Stimulated activated CD4-positive, alpha-beta T cell treated with anti-CD3 and anti-CD28 coated beads, Interleukin-1b, Interleukin-23, amount 100 ng/mL, for 4 hours (primary cell): ENCODE measurements at regions not wholly inside any gene's neighbourhood (a gene's known extent, or its start where the extent isn't known, plus 50 kb on each side); places are given as distances from the start of the nearest gene placed in this dataset.

Experiments
- DNase-seq, 2 donors: peaks; one replicate each; pipeline ENCODE4 v3.0.0-alpha.2; 2020; ENCODE audit warnings: low read depth in 2 of 2

- DNase-seq = no peak
Observed at GRCh38 chr2:173819852-173820251, 145.3 kb downstream of the SP3 start.

- no peak for DNase-seq
Observed at GRCh38 chr2:173821451-173821850, 143.7 kb downstream of the SP3 start.

- DNase-seq = no peak
Observed at GRCh38 chr2:173822889-173823542, 142.2 kb downstream of the SP3 start.

GRCh38 chr2:173823543-173823939 is 141.6 kb downstream of the SP3 start:
- DNase-seq = no peak

- DNase-seq = no peak
Observed at GRCh38 chr2:173828189-173829142, 136.7 kb downstream of the SP3 start.

- no peak for DNase-seq
Observed at GRCh38 chr2:173829727-173830126, 135.4 kb downstream of the SP3 start.

GRCh38 chr2:173830170-173830569 is 135.0 kb downstream of the SP3 start:
- no peak for DNase-seq

GRCh38 chr2:173831312-173832229 is 133.6 kb downstream of the SP3 start:
- no peak for DNase-seq

GRCh38 chr2:173834141-173834540 is 131.0 kb downstream of the SP3 start:
- DNase-seq = no peak

- DNase-seq = no peak
Observed at GRCh38 chr2:173835726-173836125, 129.4 kb downstream of the SP3 start.

GRCh38 chr2:173841110-173841509 is 124.1 kb downstream of the SP3 start:
- DNase-seq = no peak

GRCh38 chr2:173843526-173843925 is 121.6 kb downstream of the SP3 start:
- no peak for DNase-seq

- no peak for DNase-seq
Observed at GRCh38 chr2:173851141-173851641, 114.0 kb downstream of the SP3 start.

- no peak for DNase-seq
Observed at GRCh38 chr2:173854141-173854540, 111.0 kb downstream of the SP3 start.

- no peak for DNase-seq
Observed at GRCh38 chr2:173854840-173855239, 110.3 kb downstream of the SP3 start.

- no peak for DNase-seq
Observed at GRCh38 chr2:173855661-173856060, 109.5 kb downstream of the SP3 start.
